ENCODE measurements at regions not wholly inside any gene's neighbourhood (a gene's known extent, or its start where the extent isn't known, plus 50 kb on each side); places are given as distances from the start of the nearest gene placed in this dataset.
"Not testable (repeated sequence)": the region's sequence is repeated elsewhere in the genome, so short reads cannot be mapped to it uniquely, and the experiment has no call there.

- no peak for TF ChIP-seq CTCF (conservative IDR thresholded peaks at IDR 0.05; ENCODE audit: low read length)
- no peak overlapping the region for H3K4me3 ChIP-seq (ENCODE audit: low read length)
- DNase-seq (ENCODE audit: low read depth) = no peak
These were observed 344.7 kb downstream of the TAF11L14 start for GRCh38 chr5:17978954-17979353.

GRCh38 chr5:17982626-17983025 lies 348.4 kb downstream of the TAF11L14 start:
- not testable (repeated sequence) for H3K4me3 ChIP-seq (ENCODE audit: low read length); DNase-seq (ENCODE audit: low read depth)

- TF ChIP-seq CTCF (conservative IDR thresholded peaks at IDR 0.05; ENCODE audit: low read length) = no peak
- H3K4me3 ChIP-seq (ENCODE audit: low read length) = no peak overlapping the region
- DNase-seq (ENCODE audit: low read depth) = no peak
These were observed 354.8 kb downstream of the TAF11L14 start for GRCh38 chr5:17989036-17989435.

GRCh38 chr5:17989567-17990563 lies 355.6 kb downstream of the TAF11L14 start:
- no peak for TF ChIP-seq CTCF (conservative IDR thresholded peaks at IDR 0.05; ENCODE audit: low read length)
- no peak for DNase-seq (ENCODE audit: low read depth)
- H3K4me3 ChIP-seq (ENCODE audit: low read length) = no peak overlapping the region

GRCh38 chr5:17991775-17992174 lies 357.5 kb downstream of the TAF11L14 start:
- H3K4me3 ChIP-seq (ENCODE audit: low read length) = no peak overlapping the region
- no peak for TF ChIP-seq CTCF (conservative IDR thresholded peaks at IDR 0.05; ENCODE audit: low read length)
- DNase-seq (ENCODE audit: low read depth) = no peak

GRCh38 chr5:17992291-17992690 lies 358.0 kb downstream of the TAF11L14 start:
- no peak overlapping the region for H3K4me3 ChIP-seq (ENCODE audit: low read length)
- DNase-seq (ENCODE audit: low read depth) = no peak
- no peak for TF ChIP-seq CTCF (conservative IDR thresholded peaks at IDR 0.05; ENCODE audit: low read length)

GRCh38 chr5:17995997-17996396 lies 361.7 kb downstream of the TAF11L14 start:
- no peak overlapping the region for H3K4me3 ChIP-seq (ENCODE audit: low read length)
- no peak for TF ChIP-seq CTCF (conservative IDR thresholded peaks at IDR 0.05; ENCODE audit: low read length)
- DNase-seq (ENCODE audit: low read depth) = no peak

Measured in AG10803 (cell line).